LoVo (cell line): ENCODE measurements at regions not wholly inside any gene's neighbourhood (a gene's known extent, or its start where the extent isn't known, plus 50 kb on each side); places are given as distances from the start of the nearest gene placed in this dataset.

Experiments
- DNase-seq: peaks from one replicate; pipeline ENCODE4 v3.0.0-alpha.2; 2016; ENCODE audit warnings: low spot score

- no peak for DNase-seq
Measured at GRCh38 chr2:163459986-163460385, 275.8 kb downstream of the FIGN start.

DNA sequence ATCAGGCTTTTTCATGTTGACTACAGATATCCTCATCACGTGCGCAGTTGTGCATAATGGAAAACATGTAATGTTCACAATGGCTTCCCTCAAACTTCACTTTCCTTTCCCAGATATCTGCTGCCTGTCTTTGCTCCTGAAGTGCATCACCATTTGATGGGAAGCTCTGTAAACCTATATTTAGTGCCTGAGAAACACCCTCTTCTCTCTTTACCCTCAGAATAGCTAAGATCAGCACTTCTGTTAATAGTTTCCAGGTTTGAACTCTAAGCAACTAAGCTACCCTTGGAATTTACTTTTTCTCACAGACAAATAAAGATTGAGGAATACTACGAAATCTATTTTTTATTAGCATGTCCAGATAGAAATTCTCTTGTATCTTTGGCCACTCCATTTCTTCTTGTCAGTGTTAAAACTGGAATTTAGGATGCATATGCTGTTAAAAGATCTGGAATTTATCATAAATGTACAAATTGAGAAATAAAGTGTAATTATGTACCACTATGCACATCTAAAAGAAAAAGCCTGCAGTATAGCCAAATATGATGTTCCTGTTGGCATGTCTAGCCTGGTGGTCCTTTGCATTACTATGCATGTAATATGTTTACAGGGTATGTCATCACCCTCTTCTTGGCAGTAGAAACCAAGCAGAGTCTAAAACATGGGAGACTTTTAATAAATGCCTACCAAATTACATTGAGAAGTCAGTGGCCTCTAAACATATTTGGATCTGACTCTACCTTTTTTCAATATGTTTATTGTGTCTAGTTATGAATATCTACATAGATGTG, 278.7 kb downstream of the FIGN start:
- DNase-seq: no peak

DNA sequence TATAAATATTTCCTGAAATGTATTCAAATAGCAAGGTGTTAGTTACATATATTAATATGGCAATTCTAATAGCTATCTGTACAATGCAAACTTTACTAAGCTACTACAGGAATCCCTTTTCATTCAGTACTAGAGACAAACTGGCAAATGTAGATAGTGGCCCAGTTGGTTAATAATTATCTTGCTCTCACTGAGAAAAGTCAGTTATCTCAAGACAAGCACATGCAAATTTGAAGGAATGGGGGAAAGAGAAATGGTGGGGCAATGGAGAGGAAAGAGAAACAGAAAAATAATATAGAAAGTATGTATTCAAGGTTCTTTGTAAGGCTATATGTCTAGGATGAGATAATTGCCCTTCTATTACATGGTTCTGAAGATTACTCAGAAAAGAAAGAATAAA, 280.0 kb downstream of the FIGN start:
- no peak for DNase-seq

DNA sequence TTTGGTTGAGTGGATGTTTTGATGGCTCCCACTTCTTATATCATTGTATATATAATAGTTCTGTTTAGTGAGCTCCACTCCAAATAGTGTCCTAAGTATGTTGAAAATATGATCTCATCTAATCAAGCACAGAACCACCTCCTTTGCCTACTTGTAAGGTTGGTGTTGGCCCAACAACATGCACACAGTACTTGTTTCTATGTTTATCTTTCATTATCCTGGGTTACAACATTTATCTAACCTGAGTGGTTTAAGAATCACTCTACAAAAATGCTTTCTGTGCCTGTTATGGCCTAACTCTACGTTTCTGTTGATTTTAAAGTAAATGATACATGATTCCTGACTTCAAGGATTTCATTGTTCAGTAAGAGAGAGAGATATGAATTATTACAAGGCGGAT, 281.9 kb downstream of the FIGN start:
- no peak for DNase-seq

- no peak for DNase-seq
Measured at GRCh38 chr2:163441603-163442002, 294.2 kb downstream of the FIGN start.

- DNase-seq: no peak
Measured at GRCh38 chr2:163436963-163437362, 298.8 kb downstream of the FIGN start.

- DNase-seq: no peak
Measured at GRCh38 chr2:163428187-163428586, 307.6 kb downstream of the FIGN start.

DNA sequence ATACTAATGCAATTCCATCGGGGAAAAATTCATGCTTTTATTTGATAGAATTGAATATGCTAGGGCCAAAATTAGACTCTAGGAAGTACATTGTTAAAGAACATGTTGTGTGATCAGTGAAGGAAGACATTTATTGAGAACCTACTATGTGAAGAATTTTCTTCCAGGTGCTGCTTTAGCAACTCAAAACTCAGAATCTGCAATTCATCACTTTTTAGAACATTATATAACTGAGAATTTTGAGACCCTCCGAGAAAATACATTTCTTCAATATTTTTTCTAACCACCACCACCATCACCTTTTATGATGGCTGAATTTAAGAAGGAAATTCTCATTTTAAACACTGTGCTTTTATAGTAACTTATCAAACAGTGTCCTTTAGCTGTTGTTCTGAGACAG, 315.2 kb downstream of the FIGN start:
- no peak for DNase-seq

- DNase-seq: no peak
Measured at GRCh38 chr2:163419000-163419830, 316.6 kb downstream of the FIGN start.

- DNase-seq: no peak
Measured at GRCh38 chr2:163417596-163418337, 318.0 kb downstream of the FIGN start.

GRCh38 chr2:163414121-163414520, 321.7 kb downstream of the FIGN start:
- DNase-seq: no peak

- DNase-seq: no peak
Measured at GRCh38 chr2:163407296-163407695, 328.5 kb downstream of the FIGN start.

DNA sequence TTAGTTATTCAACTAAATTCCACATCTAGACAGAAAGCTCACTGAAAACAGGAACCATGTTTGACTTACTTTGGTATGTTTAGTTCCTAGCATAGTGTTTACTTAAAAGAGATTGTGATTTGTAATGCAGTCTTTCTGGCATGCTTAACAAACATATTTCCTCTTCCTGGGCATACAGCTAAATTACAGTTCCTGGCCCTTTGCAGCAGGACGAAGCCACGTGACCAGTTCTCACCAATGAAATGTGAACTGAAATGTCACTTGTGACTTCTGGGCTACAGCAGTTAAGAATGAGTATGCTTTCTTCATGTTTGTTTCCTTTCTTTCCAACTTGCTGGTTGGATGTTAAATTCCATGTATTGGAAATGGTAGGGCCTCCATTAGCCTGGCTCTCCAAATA, 330.5 kb downstream of the FIGN start:
- DNase-seq: no peak

GRCh38 chr2:163401481-163401880, 334.3 kb downstream of the FIGN start:
- no peak for DNase-seq

DNA sequence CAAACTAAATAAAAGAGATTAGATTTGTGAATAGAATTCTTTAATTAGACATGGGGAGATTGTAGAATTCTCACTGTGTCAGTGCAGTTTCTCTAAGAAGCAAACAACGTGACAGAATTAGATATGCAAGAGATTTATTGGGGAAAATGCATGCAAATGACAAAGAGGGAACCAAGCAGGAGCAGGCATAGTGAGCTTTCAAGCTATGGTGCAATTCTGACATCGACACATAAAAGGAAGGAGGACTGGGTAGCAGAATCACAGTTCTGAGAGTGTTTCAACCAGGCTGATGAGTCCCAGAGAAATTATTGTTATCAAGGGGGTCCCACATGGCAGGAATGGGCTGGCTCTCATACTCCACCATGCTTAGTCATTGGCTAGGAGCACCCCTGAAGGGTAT, 338.4 kb downstream of the FIGN start:
- DNase-seq: no peak

GRCh38 chr2:163395602-163396001, 340.2 kb downstream of the FIGN start:
- no peak for DNase-seq

DNA sequence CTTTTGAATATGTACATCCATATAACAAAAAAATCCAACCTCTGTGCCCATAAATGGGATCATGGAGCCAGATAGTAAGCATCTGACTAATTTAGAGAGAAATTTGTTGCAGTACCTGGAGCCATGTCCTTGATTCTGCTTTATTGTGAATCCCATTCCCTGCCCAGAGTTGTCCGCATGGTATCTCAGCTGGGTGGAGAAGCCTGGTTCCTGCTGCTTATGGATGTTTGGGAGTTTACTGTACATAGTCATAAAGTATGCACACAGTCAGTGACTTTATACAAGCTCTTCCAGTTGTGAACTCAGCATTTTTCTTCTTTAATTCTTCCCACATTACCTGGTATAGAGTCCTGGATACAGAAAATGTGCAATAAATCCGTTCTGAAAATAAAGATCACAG, 346.0 kb downstream of the FIGN start:
- DNase-seq: no peak

DNA sequence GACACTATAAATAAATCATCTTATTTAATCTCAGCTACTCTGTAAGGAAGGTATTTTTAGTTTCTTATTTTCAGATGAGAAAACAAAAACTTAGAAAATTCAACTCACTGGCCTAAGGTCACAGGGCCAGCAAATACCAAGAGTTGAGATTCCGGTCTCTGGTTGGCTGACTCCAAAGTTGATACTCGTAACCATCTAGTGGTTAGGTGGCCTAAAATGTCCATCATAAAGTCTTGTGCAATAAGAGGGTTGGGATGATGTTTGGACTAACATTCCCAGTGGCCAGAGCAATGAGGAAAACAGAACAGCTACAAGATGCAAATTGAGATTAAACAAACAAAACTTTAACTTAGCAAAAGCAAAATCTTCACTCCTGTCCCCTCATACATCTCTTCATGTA, 360.3 kb downstream of the FIGN start:
- no peak for DNase-seq

DNA sequence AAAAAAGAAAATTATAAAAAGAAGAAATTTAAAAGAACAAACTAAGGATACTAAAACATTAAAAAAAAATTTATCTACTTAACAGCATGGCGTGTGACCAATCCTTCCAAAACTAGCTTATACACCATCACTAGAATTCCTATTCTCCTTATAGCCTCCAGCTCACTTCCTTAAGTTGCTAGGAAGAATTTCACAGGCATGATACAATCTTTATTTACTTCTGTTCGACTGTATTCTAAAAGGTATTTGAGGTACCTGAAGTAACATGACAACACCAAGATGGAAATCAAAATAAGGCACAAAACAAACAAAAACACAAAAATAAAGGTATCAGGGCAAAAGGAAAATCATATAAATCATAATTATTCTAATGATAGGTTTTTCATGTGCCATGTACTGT, 360.7 kb downstream of the FIGN start:
- no peak for DNase-seq

DNA sequence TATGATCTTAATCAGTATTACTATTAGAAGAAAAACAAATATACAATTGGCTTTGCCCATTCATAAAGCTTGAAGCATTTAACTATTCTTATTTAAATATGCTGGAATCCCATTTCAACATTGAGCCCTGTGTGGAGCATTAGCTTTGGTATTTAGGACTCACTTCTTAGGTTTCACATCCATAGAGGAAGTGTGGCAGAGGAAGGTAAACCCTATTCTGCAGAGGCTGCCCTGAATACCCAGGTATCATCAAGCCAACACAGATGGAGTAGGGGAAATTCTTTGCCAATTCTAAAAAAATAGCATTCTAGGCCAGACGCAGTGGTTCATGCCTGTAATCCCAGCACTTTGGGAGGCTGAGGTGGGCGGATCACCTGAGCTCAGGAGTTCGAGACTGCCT, 361.5 kb downstream of the FIGN start:
- no peak for DNase-seq

DNA sequence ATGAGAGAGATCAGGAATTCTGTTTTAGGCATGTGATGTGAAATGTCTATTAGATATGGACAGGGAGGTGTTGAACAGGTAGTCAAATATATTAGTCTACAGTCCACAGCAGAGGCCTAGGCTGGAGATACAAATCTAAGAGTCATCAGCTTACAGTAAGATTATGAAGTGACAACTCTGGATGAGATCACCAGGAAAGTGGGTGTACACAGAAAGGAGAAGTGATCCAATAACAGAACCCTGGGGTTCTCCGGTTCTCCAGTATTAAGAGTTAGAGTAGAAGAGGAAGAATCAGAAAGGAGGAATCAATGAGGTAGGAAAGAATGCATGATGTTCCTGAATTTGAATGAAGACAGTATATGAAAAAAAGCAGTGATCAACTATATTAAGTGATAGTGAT, 362.3 kb downstream of the FIGN start:
- DNase-seq: no peak

DNA sequence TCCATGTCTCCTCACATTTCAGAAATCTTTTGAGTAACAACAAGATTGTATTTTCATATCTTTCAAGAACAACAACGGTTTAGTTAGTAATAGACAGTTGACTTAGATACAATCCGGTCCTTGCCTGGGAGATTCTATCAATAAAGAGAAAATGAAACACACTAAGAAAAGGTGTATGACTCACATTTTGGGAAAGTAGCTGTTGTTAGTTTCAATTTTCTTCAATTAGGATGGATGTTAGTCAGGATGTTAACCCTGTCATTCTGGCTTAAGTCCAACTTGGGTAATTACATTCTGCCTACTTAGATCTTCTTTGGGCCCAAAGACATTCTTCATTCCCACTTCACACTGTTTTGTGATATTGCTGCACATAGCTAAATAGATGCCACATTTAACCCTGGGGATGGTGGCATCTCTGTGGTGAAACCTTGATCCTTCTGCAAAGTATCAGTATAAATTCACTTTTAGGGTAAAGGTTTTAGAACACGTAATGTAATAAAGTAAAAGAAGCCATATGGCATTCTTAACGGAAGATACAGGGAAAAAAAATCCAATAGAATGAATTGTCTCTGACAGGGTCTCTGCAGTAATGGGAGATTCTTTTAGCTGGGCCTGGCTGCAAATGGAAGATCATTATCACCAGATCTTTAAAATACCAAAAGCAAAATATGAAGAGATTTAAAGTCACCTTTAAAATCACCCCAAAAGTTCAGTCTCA, 365.5 kb downstream of the FIGN start:
- DNase-seq: no peak
